CD4-positive, alpha-beta T cell (primary cell): ENCODE measurements at regions not wholly inside any gene's neighbourhood (a gene's known extent, or its start where the extent isn't known, plus 50 kb on each side); places are given as distances from the start of the nearest gene placed in this dataset.

Experiments
- ATAC-seq: fragments of 200-7000 bp; cut with Tn5 transposase; one replicate; pipeline ENCODE4 v1.10.0; 2022; ENCODE audit warnings: mild to moderate bottlenecking; ENCODE audit not compliant: poor library complexity
- CTCF ChIA-PET: fragments of 350-600 bp; sonication (Branson Sonifier 250); formaldehyde crosslinking; loops from one replicate; lab custom pipeline; 2021; ENCODE audit warnings: antibody characterized with exemption, inconsistent platforms; lab: Charles Lee
- POLR2A ChIA-PET: fragments of 350-600 bp; sonication (Branson Sonifier 250); formaldehyde crosslinking; loops from one replicate; lab custom pipeline; 2021; ENCODE audit warnings: antibody characterized with exemption, inconsistent platforms; lab: Charles Lee
- DNase-seq, 14 experiments: peaks; one replicate each; pipeline ENCODE4 v3.0.0-alpha.2; 2013 to 2020; ENCODE audit warnings: mixed read lengths in 2 of 14
- H3K27ac ChIP-seq, 2 donors: one replicate each; pipeline versions ENCODE4 v1.5.1 to v1.7.0; 2013; ENCODE audit warnings: low read length in 2 of 2, low read depth in 1 of 2, mild to moderate bottlenecking in 1 of 2
- H3K27me3 ChIP-seq, 2 experiments: 1 replicate in 1 of 2; 2 replicates in 1 of 2; pipeline versions ENCODE4 v1.6.1 to v1.7.0; 2013; ENCODE audit warnings: low read length in 2 of 2, control low read depth in 1 of 2, mild to moderate bottlenecking in 1 of 2, moderate library complexity in 1 of 2; ENCODE audit not compliant: insufficient read depth in 2 of 2, control insufficient read depth in 1 of 2
- H3K36me3 ChIP-seq: one replicate; pipeline ENCODE4 v1.6.1; 2013; ENCODE audit warnings: low read length, control low read depth; ENCODE audit not compliant: insufficient read depth
- H3K4me1 ChIP-seq: one replicate; pipeline ENCODE4 v1.6.1; 2013; ENCODE audit warnings: low read length, control low read depth; ENCODE audit not compliant: insufficient read depth
- H3K4me3 ChIP-seq: one replicate; pipeline ENCODE4 v1.5.1; 2013; ENCODE audit warnings: mild to moderate bottlenecking, low read length, moderate library complexity
- H3K9me3 ChIP-seq, 2 experiments: 1 replicate in 1 of 2; 2 replicates in 1 of 2; pipeline versions ENCODE4 v1.6.1 to v1.7.0; 2013; ENCODE audit warnings: low read length in 2 of 2, mild to moderate bottlenecking in 2 of 2, control low read depth in 1 of 2, moderate library complexity in 1 of 2; ENCODE audit not compliant: control insufficient read depth in 1 of 2, insufficient read depth in 1 of 2
- H3K27ac Mint-ChIP-seq: one replicate; pipeline ENCODE4 v1.8.0; 2020; ENCODE audit warnings: mixed read lengths
- H3K27me3 Mint-ChIP-seq: one replicate; pipeline ENCODE4 v1.8.0; 2021; ENCODE audit warnings: mixed read lengths
- H3K36me3 Mint-ChIP-seq: one replicate; pipeline ENCODE4 v1.8.0; 2021; ENCODE audit warnings: low read depth, mixed read lengths
- H3K4me1 Mint-ChIP-seq: one replicate; pipeline ENCODE4 v1.8.0; 2021; ENCODE audit warnings: low read depth, mixed read lengths
- H3K4me3 Mint-ChIP-seq: one replicate; pipeline ENCODE4 v1.8.0; 2020; ENCODE audit warnings: mild to moderate bottlenecking, mixed read lengths
- H3K9me3 Mint-ChIP-seq: one replicate; pipeline ENCODE4 v1.8.0; 2020; ENCODE audit warnings: mixed read lengths
- CTCF ChIP-seq: fragments of 200-600 bp; IDR thresholded peaks from one replicate; pipeline ENCODE4 v1.8.0; 2022; ENCODE audit warnings: antibody characterized with exemption, mild to moderate bottlenecking
- intact Hi-C, 2 experiments: fragments of 100-400 bp; cut with DNase I in 1 of 2; cut with micrococcal nuclease in 1 of 2; formaldehyde crosslinking; loops; one replicate each; pipeline versions ENCODE4 v1.15.1 to v1.9.0; 2023 to 2025; cut with DNase I, micrococcal nuclease

- POLR2A ChIA-PET = no interaction called here
- no peaks in the 10 kb centered on the region for H3K4me1 Mint-ChIP-seq
These were observed 94.7 kb upstream of the SLC22A11 start for GRCh38 chr11:64461081-64461480.

GRCh38 chr11:64466115-64466718 lies 89.5 kb upstream of the SLC22A11 start:
- DNase-seq = peak in 1 of 14 experiments; percentile 2
- Mint-ChIP-seq H3K27me3 (peaks cover 5% of the 10 kb centered on the region), H3K27ac (no peak overlapping the region), H3K9me3 (no peaks in the 10 kb centered on the region), H3K4me1 (peaks cover 7% of the 10 kb centered on the region), H3K36me3 (no peaks in the 10 kb centered on the region), H3K4me3 (no peak overlapping the region)
- ATAC-seq = no peak
- peaks cover 0 to 4% of the 10 kb centered on the region in 2 experiments for H3K27me3 ChIP-seq
- no peak overlapping the region for H3K27ac ChIP-seq
- H3K36me3 ChIP-seq = no peaks in the 10 kb centered on the region
- intact Hi-C loops = no loop called here
- no peaks in the 10 kb centered on the region for H3K9me3 ChIP-seq
- TF ChIP-seq CTCF = no peak
- H3K4me1 ChIP-seq = peaks cover 4% of the 10 kb centered on the region
- H3K4me3 ChIP-seq = no peak overlapping the region
- ChIA-PET POLR2A (no interaction called here), CTCF (no interaction called here)

More at GRCh38 chr11:64461081-64461480, 94.7 kb upstream of the SLC22A11 start:
- H3K36me3 ChIP-seq = no peaks in the 10 kb centered on the region
- no peak overlapping the region for H3K4me3 ChIP-seq
- CTCF ChIA-PET = no interaction called here
- Mint-ChIP-seq H3K27me3 (no peaks in the 10 kb centered on the region), H3K4me3 (no peak overlapping the region), H3K27ac (no peak overlapping the region), H3K36me3 (no peaks in the 10 kb centered on the region), H3K9me3 (no peaks in the 10 kb centered on the region)
- no peak overlapping the region for H3K27ac ChIP-seq
- no peaks in the 10 kb centered on the region for H3K27me3 ChIP-seq
- no peaks in the 10 kb centered on the region for H3K4me1 ChIP-seq
- H3K9me3 ChIP-seq = no peaks in the 10 kb centered on the region
- no peak for ATAC-seq
- no peak for TF ChIP-seq CTCF
- DNase-seq = peak in 1 of 14 experiments; percentile 5
- intact Hi-C loops = no loop called here

GRCh38 chr11:64469288-64469687 lies 86.5 kb upstream of the SLC22A11 start:
- DNase-seq (no peak), ATAC-seq (no peak)
- Mint-ChIP-seq H3K27me3 (peaks cover 11% of the 10 kb centered on the region), H3K36me3 (no peaks in the 10 kb centered on the region), H3K4me3 (no peak overlapping the region), H3K4me1 (peaks cover 7% of the 10 kb centered on the region), H3K9me3 (no peaks in the 10 kb centered on the region), H3K27ac (no peak overlapping the region)
- H3K27ac ChIP-seq = no peak overlapping the region
- intact Hi-C loops = no loop called here
- TF ChIP-seq CTCF = no peak
- CTCF ChIA-PET = no interaction called here
- POLR2A ChIA-PET = no interaction called here
- H3K27me3 ChIP-seq = peaks cover 4% of the 10 kb centered on the region in 2 experiments
- no peaks in the 10 kb centered on the region for H3K9me3 ChIP-seq
- peaks cover 4% of the 10 kb centered on the region for H3K4me1 ChIP-seq
- H3K4me3 ChIP-seq = no peak overlapping the region
- no peaks in the 10 kb centered on the region for H3K36me3 ChIP-seq
